ENCODE measurements at regions not wholly inside any gene's neighbourhood (a gene's known extent, or its start where the extent isn't known, plus 50 kb on each side); places are given as distances from the start of the nearest gene placed in this dataset.

- no peak for TF ChIP-seq EP300 (IDR thresholded peaks at IDR 0.05)
- no peak for TF ChIP-seq CTCF (IDR thresholded peaks at IDR 0.05)
Observed at GRCh38 chr7:68461430-68461829, 1136.8 kb upstream of the AUTS2 start.
